Smooth muscle cell (in vitro differentiated cells): ENCODE measurements at regions not wholly inside any gene's neighbourhood (a gene's known extent, or its start where the extent isn't known, plus 50 kb on each side); places are given as distances from the start of the nearest gene placed in this dataset.
A peak's percentile ranks its signal among the peaks of the same experiment; 100 is the strongest.
"Not testable (repeated sequence)": the region's sequence is repeated elsewhere in the genome, so short reads cannot be mapped to it uniquely, and the experiment has no call there.

Source experiments
- DNase-seq: peaks from one replicate; lab custom pipeline; 2025; ENCODE audit not compliant: unreplicated experiment; lab: John Stamatoyannopoulos, UW
- H2AFZ ChIP-seq: fragments of 200-600 bp; sonication (generic); 2 replicates; pipeline ENCODE4 v1.6.0; 2016; ENCODE audit warnings: antibody characterized with exemption, low read depth, mild to moderate bottlenecking
- H3F3A ChIP-seq: fragments of 200-600 bp; sonication (generic); 2 replicates; pipeline ENCODE4 v1.6.0; 2017; ENCODE audit warnings: antibody characterized with exemption, low read depth
- H3K27ac ChIP-seq: fragments of 200-600 bp; sonication (generic); 2 replicates; pipeline ENCODE4 v1.5.1; 2016; ENCODE audit warnings: low read depth, mild to moderate bottlenecking
- H3K27me3 ChIP-seq: fragments of 200-600 bp; sonication (generic); 2 replicates; pipeline ENCODE4 v1.6.1; 2016; ENCODE audit warnings: low read depth, mild to moderate bottlenecking
- H3K36me3 ChIP-seq: fragments of 200-600 bp; sonication (generic); 2 replicates; pipeline ENCODE4 v1.5.1; 2016; ENCODE audit warnings: low read depth
- H3K4me1 ChIP-seq: fragments of 200-600 bp; sonication (generic); 2 replicates; pipeline ENCODE4 v1.5.1; 2016; ENCODE audit warnings: low read depth
- H3K4me2 ChIP-seq: fragments of 200-600 bp; sonication (generic); 2 replicates; pipeline ENCODE4 v1.6.0; 2016; ENCODE audit warnings: mild to moderate bottlenecking
- H3K4me3 ChIP-seq: fragments of 200-600 bp; sonication (generic); 2 replicates; pipeline ENCODE4 v1.5.1; 2016; ENCODE audit warnings: mild to moderate bottlenecking
- H3K79me2 ChIP-seq: fragments of 200-600 bp; sonication (generic); 2 replicates; pipeline ENCODE4 v1.6.0; 2016; ENCODE audit warnings: low read depth, mild to moderate bottlenecking
- H3K9ac ChIP-seq: fragments of 200-600 bp; sonication (generic); 2 replicates; pipeline ENCODE4 v1.6.0; 2016; ENCODE audit warnings: low read depth
- H3K9me3 ChIP-seq: fragments of 200-600 bp; sonication (generic); replicated peaks from 2 replicates; pipeline ENCODE4 v1.5.1; 2016; ENCODE audit warnings: low read depth
- H4K20me1 ChIP-seq: fragments of 200-600 bp; sonication (generic); 2 replicates; pipeline ENCODE4 v1.6.0; 2016; ENCODE audit warnings: low read depth
- WGBS: methylation state at CpG from one replicate; pipeline ENCODE4 v1.1.7; 2016; ENCODE audit warnings: low lambda C conversion rate; 5-methylcytosine and 5-hydroxymethylcytosine counted together
- TF ChIP-seq, protein P1 (sequence below): fragments of 200-600 bp; sonication (generic); IDR thresholded peaks from 2 replicates; pipeline ENCODE4 v1.5.1; 2017; ENCODE audit warnings: borderline replicate concordance, mild to moderate bottlenecking, antibody characterized with exemption; ENCODE audit not compliant: insufficient read depth, poor library complexity, severe bottlenecking

DNA sequence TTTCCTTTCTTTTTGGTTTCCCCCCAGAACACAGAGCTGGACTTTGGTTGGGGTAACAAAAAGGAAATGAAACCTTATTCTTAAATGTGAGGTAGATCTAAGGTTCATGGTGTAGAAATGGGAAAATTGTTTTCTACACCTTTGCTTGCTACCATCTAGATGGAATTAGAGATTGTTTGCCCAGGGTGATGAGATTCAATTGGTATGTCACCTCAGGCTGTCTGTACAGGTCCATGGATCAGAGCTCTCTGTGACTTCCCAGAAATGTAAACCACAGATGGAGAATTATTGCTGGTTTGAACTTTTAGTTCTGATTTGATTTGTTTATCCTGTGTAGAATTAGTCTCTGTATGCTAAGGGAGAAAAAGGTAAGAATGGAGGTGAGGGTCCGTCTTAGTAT, 146.7 kb downstream of the PCDH7 start:
- WGBS = 88% methylated on average over 1 of the region's 1 CpG
- peak overlapping the region; percentile 43 for H3K27ac ChIP-seq
- H3K27me3 ChIP-seq = no peaks in the 10 kb centered on the region
- H3K79me2 ChIP-seq = no peaks in the 10 kb centered on the region
- H3F3A ChIP-seq = peaks cover 5% of the 10 kb centered on the region
- no peak overlapping the region for H3K9ac ChIP-seq
- H2AFZ ChIP-seq = peak overlapping the region; percentile 48
- no peaks in the 10 kb centered on the region for H4K20me1 ChIP-seq
- no peak for DNase-seq
- TF ChIP-seq, protein P1, sequence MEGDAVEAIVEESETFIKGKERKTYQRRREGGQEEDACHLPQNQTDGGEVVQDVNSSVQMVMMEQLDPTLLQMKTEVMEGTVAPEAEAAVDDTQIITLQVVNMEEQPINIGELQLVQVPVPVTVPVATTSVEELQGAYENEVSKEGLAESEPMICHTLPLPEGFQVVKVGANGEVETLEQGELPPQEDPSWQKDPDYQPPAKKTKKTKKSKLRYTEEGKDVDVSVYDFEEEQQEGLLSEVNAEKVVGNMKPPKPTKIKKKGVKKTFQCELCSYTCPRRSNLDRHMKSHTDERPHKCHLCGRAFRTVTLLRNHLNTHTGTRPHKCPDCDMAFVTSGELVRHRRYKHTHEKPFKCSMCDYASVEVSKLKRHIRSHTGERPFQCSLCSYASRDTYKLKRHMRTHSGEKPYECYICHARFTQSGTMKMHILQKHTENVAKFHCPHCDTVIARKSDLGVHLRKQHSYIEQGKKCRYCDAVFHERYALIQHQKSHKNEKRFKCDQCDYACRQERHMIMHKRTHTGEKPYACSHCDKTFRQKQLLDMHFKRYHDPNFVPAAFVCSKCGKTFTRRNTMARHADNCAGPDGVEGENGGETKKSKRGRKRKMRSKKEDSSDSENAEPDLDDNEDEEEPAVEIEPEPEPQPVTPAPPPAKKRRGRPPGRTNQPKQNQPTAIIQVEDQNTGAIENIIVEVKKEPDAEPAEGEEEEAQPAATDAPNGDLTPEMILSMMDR = no peak
- H3K4me2 ChIP-seq = peak overlapping the region; percentile 75
- peaks cover 4% of the 10 kb centered on the region for H3K4me1 ChIP-seq
- peak overlapping the region; percentile 12 for H3K4me3 ChIP-seq
- H3K36me3 ChIP-seq = no peaks in the 10 kb centered on the region
- no peaks in the 10 kb centered on the region for H3K9me3 ChIP-seq

DNA sequence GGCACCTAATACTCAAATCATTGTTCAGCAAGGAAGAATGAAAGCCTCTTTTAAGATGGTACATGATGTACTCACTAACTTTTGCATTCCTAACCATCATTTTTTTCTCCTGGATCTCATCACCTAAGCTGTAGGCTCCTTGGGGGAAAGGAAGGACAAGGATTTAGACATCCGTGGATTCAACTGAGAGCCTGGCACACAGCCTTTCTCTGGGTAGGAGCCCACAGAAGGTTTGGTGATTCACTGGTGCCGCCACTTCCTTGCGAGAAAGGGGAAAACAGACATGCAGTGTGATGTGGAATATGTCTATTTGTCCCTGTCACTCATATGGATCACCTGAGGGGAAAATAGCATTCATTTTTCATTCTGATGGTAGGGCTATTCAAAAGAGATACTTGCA, 147.3 kb downstream of the PCDH7 start:
- Histone ChIP-seq H3K4me3 (no peak overlapping the region), H3K4me2 (peak overlapping the region; percentile 75)

DNA sequence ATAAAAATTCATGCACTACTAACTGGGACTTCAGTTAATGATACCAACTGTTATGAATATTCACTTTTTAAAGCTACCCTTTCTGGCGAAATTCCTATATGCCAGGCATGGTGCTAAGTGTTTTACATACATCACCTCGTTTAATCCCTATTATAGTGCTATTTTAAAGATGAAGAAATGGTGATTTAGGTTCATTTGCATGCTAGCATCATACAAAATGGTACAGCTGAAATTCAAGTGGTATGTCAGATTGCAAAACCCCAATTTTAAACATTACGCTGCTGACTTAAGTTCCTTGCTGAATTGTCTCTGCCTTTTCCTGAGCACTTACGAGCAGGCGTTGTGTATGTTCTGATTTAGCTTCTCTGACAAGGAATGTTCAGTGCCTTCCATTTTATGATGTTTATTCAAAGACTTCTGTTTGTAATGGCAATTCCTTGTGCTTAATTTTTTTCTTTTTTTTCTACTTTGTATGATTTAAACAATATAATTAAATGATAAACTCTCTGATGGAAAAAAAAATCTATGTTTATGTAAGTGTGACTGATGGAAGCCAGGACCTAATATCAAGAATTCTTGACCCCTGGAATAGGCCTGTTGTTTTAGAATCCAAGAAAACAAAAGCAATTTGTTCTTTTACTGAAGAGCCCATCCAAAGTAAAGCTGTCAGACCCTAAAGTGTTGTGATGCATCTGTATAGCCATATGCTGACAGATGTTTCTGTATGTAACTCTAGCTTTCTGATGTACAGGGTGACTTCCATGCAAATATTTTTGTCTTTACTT, 148.1 kb downstream of the PCDH7 start:
- Histone ChIP-seq H3K27ac (no peak overlapping the region), H3K79me2 (no peaks in the 10 kb centered on the region), H2AFZ (no peak overlapping the region), H3K36me3 (no peaks in the 10 kb centered on the region), H4K20me1 (no peaks in the 10 kb centered on the region), H3K9ac (no peak overlapping the region), H3K4me2 (peak overlapping the region; percentile 9), H3K4me3 (no peak overlapping the region), H3K9me3 (no peaks in the 10 kb centered on the region), H3K4me1 (peaks cover 4% of the 10 kb centered on the region), H3K27me3 (no peaks in the 10 kb centered on the region), H3F3A (peaks cover 5% of the 10 kb centered on the region)
- TF ChIP-seq, protein P1 = no peak
- no peak for DNase-seq
- 51% methylated on average over 5 of the region's 5 CpGs for WGBS

More for the DNA sequence above, 147.3 kb downstream of the PCDH7 start:
- 64% methylated on average over 3 of the region's 3 CpGs for WGBS
- H3K36me3 ChIP-seq = no peaks in the 10 kb centered on the region
- H3K79me2 ChIP-seq = no peaks in the 10 kb centered on the region
- H4K20me1 ChIP-seq = no peaks in the 10 kb centered on the region
- H3K9ac ChIP-seq = no peak overlapping the region
- no peak for DNase-seq
- H3K4me1 ChIP-seq = peaks cover 4% of the 10 kb centered on the region
- no peaks in the 10 kb centered on the region for H3K27me3 ChIP-seq
- H2AFZ ChIP-seq = no peak overlapping the region
- peaks cover 5% of the 10 kb centered on the region for H3F3A ChIP-seq
- no peaks in the 10 kb centered on the region for H3K9me3 ChIP-seq
- H3K27ac ChIP-seq = peak overlapping the region; percentile 43
- TF ChIP-seq, protein P1 = no peak

DNA sequence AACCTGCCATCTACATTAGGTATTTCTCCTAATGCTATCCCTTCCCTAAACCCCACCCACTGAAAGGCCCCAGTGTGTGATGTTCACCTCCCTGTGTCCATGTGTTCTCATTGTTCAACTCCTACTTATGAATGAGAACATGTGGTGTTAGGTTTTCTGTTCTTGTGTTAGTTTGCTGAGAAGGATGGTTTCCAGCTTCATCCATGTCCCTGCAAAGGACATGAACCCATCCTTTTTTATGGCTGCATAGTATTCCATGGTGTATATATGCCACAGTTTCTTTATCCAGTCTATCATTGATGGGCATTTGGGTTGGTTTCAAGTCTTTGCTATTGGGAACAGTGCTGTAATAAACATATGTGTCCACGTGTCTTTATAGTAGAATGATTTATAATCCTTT, 149.2 kb downstream of the PCDH7 start:
- 95% methylated on average over 1 of the region's 1 CpG for WGBS
- not testable (repeated sequence) for H3K27ac ChIP-seq, H2AFZ ChIP-seq, DNase-seq, H3K9ac ChIP-seq, H3K4me1 ChIP-seq, H3K4me3 ChIP-seq, H3K9me3 ChIP-seq, H3K4me2 ChIP-seq, H3K36me3 ChIP-seq, H3K27me3 ChIP-seq, H3F3A ChIP-seq, H4K20me1 ChIP-seq, H3K79me2 ChIP-seq
